ENCODE measurements at regions not wholly inside any gene's neighbourhood (a gene's known extent, or its start where the extent isn't known, plus 50 kb on each side); places are given as distances from the start of the nearest gene placed in this dataset.

DNA sequence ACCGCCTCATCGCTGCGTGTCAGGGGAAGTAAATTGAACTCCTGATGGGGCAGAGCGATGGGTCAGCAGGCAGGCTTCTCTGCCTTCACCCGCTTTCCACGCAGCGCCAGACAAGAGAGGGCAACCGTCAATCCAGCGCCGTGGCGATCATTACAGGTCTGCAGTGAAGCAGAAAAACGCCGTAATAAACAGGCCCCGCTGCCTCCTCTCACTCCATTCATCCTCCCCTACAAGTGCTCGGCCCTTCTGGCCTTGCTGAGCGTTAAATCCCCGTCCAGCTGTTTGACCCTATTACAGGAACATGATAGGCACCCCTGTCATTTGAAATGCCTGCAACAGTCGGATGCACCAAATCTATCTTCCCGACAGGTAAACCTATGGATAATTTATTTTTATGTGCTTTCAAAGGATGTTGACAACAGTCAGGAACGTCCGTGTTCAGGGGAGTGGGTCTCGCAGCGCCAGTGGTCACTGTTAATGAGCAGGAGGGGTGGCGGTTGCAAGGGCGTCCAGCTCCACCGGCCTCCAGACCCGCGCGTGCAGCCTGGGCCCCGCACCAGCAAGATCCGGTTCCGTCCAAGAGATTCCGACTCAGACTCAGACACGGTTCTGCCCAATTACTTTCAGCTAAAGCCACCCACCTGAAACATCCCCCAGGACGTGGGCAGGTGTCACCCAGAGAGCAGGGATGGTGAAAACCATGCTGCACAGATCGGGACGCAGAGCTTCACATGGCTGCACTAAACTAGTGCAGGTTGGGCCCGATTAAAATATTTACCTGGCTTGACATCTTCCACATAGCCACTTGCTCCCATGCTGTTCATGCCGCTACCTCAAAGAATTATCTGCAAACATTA is 508.0 kb upstream of the MGMT start:
- no peaks in the 10 kb centered on the region for H3K36me3 ChIP-seq (replicated peaks in 1 of 2; ENCODE audit: control insufficient read depth in 1 of 2, insufficient read depth in 2 of 2, low read length in 1 of 2)
- H3F3A ChIP-seq (replicated peaks; ENCODE audit: insufficient read depth): no peaks in the 10 kb centered on the region
- POLR2A ChIA-PET: no interaction called here
- CTCF ChIA-PET: no interaction called here
- H3K27ac ChIP-seq (ENCODE audit: low read depth in 2 of 2, low read length in 1 of 2): no peak overlapping the region
- DNase-seq: no peak
- H3K4me3 ChIP-seq (ENCODE audit: low read depth in 2 of 2, low read length in 1 of 2): no peak overlapping the region
- no peaks in the 10 kb centered on the region for H3K9me2 ChIP-seq
- no peak overlapping the region for H3K4me2 ChIP-seq
- no peak for TF ChIP-seq FOXJ3 (CRISPR knock-in tag; IDR thresholded peaks at IDR 0.05)
- TF ChIP-seq GATA2 (CRISPR knock-in tag; IDR thresholded peaks at IDR 0.05): no peak
- no peak for TF ChIP-seq RXRA (IDR thresholded peaks at IDR 0.05; ENCODE audit: borderline replicate concordance, low read depth)
- TF ChIP-seq FOXM1 (IDR thresholded peaks at IDR 0.05; ENCODE audit: low read depth): no peak
- no peak for TF ChIP-seq TCF12 (IDR thresholded peaks at IDR 0.05)
- TF ChIP-seq MXI1 (IDR thresholded peaks at IDR 0.05; ENCODE audit: low read depth, low read length): no peak
- TF ChIP-seq SIN3A (IDR thresholded peaks at IDR 0.05; ENCODE audit: borderline replicate concordance, low read depth, low read length): no peak
- TF ChIP-seq, protein P1, sequence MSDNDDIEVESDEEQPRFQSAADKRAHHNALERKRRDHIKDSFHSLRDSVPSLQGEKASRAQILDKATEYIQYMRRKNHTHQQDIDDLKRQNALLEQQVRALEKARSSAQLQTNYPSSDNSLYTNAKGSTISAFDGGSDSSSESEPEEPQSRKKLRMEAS (IDR thresholded peaks at IDR 0.05; ENCODE audit: low read depth): no peak
- TF ChIP-seq REST (IDR thresholded peaks at IDR 0.05; ENCODE audit: low read depth, low read length): no peak
- TF ChIP-seq, protein P2, sequence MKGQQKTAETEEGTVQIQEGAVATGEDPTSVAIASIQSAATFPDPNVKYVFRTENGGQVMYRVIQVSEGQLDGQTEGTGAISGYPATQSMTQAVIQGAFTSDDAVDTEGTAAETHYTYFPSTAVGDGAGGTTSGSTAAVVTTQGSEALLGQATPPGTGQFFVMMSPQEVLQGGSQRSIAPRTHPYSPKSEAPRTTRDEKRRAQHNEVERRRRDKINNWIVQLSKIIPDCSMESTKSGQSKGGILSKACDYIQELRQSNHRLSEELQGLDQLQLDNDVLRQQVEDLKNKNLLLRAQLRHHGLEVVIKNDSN (IDR thresholded peaks at IDR 0.05; ENCODE audit: borderline replicate concordance, low read depth): no peak
- no peak for TF ChIP-seq NRF1 (IDR thresholded peaks at IDR 0.05; ENCODE audit: low read depth, low read length)
- TF ChIP-seq RAD21 (IDR thresholded peaks at IDR 0.05; ENCODE audit: low read length): no peak
- TF ChIP-seq JUND (IDR thresholded peaks at IDR 0.05): no peak
- TF ChIP-seq CHD2 (IDR thresholded peaks at IDR 0.05; ENCODE audit: low read length, partially characterized antibody): no peak
- TF ChIP-seq EZH2phosphoT487 (IDR thresholded peaks at IDR 0.05; ENCODE audit: borderline replicate concordance, low read depth): no peak
- no peaks in the 10 kb centered on the region for H3K27me3 ChIP-seq (ENCODE audit: insufficient read depth)
- H3K9me3 ChIP-seq: no peaks in the 10 kb centered on the region
- H3K4me1 ChIP-seq (ENCODE audit: control insufficient read depth in 1 of 2, insufficient read depth in 2 of 2, low read depth in 1 of 2, low read length in 1 of 2): no peaks in the 10 kb centered on the region
- H3K9ac ChIP-seq: no peak overlapping the region
- H3K79me2 ChIP-seq (ENCODE audit: insufficient read depth): no peaks in the 10 kb centered on the region
- H4K20me1 ChIP-seq (ENCODE audit: insufficient read depth): no peaks in the 10 kb centered on the region
- no peak overlapping the region for H2AFZ ChIP-seq (ENCODE audit: low read depth)
- 69% methylated on average over 39 of the region's 39 CpGs for WGBS (ENCODE audit: low lambda C conversion rate)
